GM12878 (cell line): ENCODE measurements at regions not wholly inside any gene's neighbourhood (a gene's known extent, or its start where the extent isn't known, plus 50 kb on each side); places are given as distances from the start of the nearest gene placed in this dataset.

Experiments
- ATAC-seq: fragments of 200-7000 bp; cut with Tn5 transposase; 3 replicates; pipeline ENCODE4 v1.9.1; 2020; ENCODE audit warnings: mild to moderate bottlenecking, moderate library complexity
- BruUV-seq: library from RNA; stranded (reverse); fragments of 400-500 nt; replicated peaks from 2 replicates; lab custom pipeline; 2021; lab: Mats Ljungman, UMichigan
- CTCF ChIA-PET: fragments of 300-600 bp; sonication (Branson Sonifier 250); formaldehyde crosslinking; extraction: SDS; loops from one replicate; lab custom pipeline; 2021; ENCODE audit warnings: inconsistent platforms; lab: Yijun Ruan, JAX
- POLR2A ChIA-PET: fragments of 350-600 bp; formaldehyde crosslinking; extraction: SDS; loops from one replicate; lab custom pipeline; 2021; ENCODE audit warnings: inconsistent platforms; lab: Charles Lee
- RAD21 ChIA-PET: fragments of 300-600 bp; sonication (Branson Sonifier 250); formaldehyde crosslinking; loops from one replicate; lab custom pipeline; 2023; ENCODE audit warnings: antibody characterized with exemption; ENCODE audit not compliant: unreplicated experiment; lab: Charles Lee
- SMC1A ChIA-PET: fragments of 300-600 bp; sonication (Branson Sonifier 250); formaldehyde crosslinking; loops from one replicate; lab custom pipeline; 2023; ENCODE audit not compliant: unreplicated experiment, uncharacterized antibody; lab: Charles Lee
- DNase-seq: peaks from one replicate; pipeline ENCODE4 v3.0.0-alpha.2; 2011; ENCODE audit warnings: low read depth, low spot score
- FAIRE-seq: peaks from 3 replicates; lab custom pipeline; 2011; peaks lifted over from hg19 to GRCh38; lab: Jason Lieb, UNC
- H2AFZ ChIP-seq: 2 replicates; pipeline ENCODE4 v1.6.0; 2011; ENCODE audit warnings: low read depth, low read length, control low read depth; ENCODE audit not compliant: control insufficient read depth
- H3K27ac ChIP-seq: 2 replicates; pipeline ENCODE4 v1.5.1; 2011; ENCODE audit warnings: control low read depth; ENCODE audit not compliant: control insufficient read depth, insufficient read depth
- H3K27me3 ChIP-seq, 2 experiments: replicated peaks in 1 of 2; 2 replicates each; pipeline versions ENCODE4 v1.6.0 to v1.6.1; 2011; ENCODE audit warnings: low read length in 1 of 2; ENCODE audit not compliant: control insufficient read depth in 2 of 2, insufficient read depth in 2 of 2
- H3K36me3 ChIP-seq, 2 experiments: 2 replicates each; pipeline ENCODE4 v1.5.1; 2011; ENCODE audit warnings: low read length in 1 of 2; ENCODE audit not compliant: control insufficient read depth in 2 of 2, insufficient read depth in 2 of 2
- H3K4me1 ChIP-seq: 2 replicates; pipeline ENCODE4 v1.6.1; 2011; ENCODE audit warnings: mild to moderate bottlenecking, low read length, moderate library complexity, mixed read lengths; ENCODE audit not compliant: control insufficient read depth, insufficient read depth
- H3K4me2 ChIP-seq: 2 replicates; pipeline ENCODE4 v1.6.0; 2011; ENCODE audit warnings: control low read depth; ENCODE audit not compliant: control insufficient read depth, insufficient read depth
- H3K4me3 ChIP-seq: fragments of 200-600 bp; sonication (generic); 2 replicates; pipeline ENCODE4 v1.5.1; 2016
- H3K79me2 ChIP-seq: 2 replicates; pipeline ENCODE4 v1.6.0; 2011; ENCODE audit warnings: low read length; ENCODE audit not compliant: control insufficient read depth, insufficient read depth
- H3K9ac ChIP-seq: 2 replicates; pipeline ENCODE4 v1.8.0; 2011; ENCODE audit warnings: low read length, control low read depth, mixed read lengths; ENCODE audit not compliant: control insufficient read depth, insufficient read depth
- H3K9me3 ChIP-seq: replicated peaks from 3 replicates; pipeline ENCODE4 v1.5.1; 2011; ENCODE audit warnings: mild to moderate bottlenecking, low read length; ENCODE audit not compliant: control insufficient read depth, insufficient read depth
- H4K20me1 ChIP-seq: 2 replicates; pipeline ENCODE4 v1.6.0; 2011; ENCODE audit not compliant: control insufficient read depth, insufficient read depth
- BHLHE40 ChIP-seq, 2 experiments: fragments of 450-650 bp in 1 of 2; IDR thresholded peaks; 2 replicates each; pipeline ENCODE4 v1.6.1; 2011 to 2017; ENCODE audit warnings: low read depth in 2 of 2, borderline replicate concordance in 1 of 2, improper control_type of control experiment in 1 of 2, low read length in 1 of 2, mild to moderate bottlenecking in 1 of 2
- HDAC2 ChIP-seq: fragments of 200-600 bp; sonication (generic); IDR thresholded peaks from 2 replicates; pipeline ENCODE4 v1.6.1; 2017
- SRF ChIP-seq, 2 experiments: IDR thresholded peaks; 2 replicates each; pipeline ENCODE4 v1.6.1; 2011; ENCODE audit warnings: low read depth in 2 of 2, low read length in 2 of 2, mild to moderate bottlenecking in 1 of 2, moderate library complexity in 1 of 2
- SUPT20H ChIP-seq: IDR thresholded peaks from 2 replicates; pipeline ENCODE4 v1.6.1; 2011; ENCODE audit warnings: low read depth, mild to moderate bottlenecking, low read length, moderate library complexity, borderline replicate concordance; ENCODE audit not compliant: control insufficient read depth
- ZBTB11 ChIP-seq: fragments of 450-650 bp; formaldehyde crosslinking; IDR thresholded peaks from 2 replicates; pipeline ENCODE4 v1.5.0; 2022; ENCODE audit warnings: mild to moderate bottlenecking, missing genetic modification characterization
- WGBS: methylation state at CpG from one replicate; pipeline ENCODE4 v1.1.6; 2016; ENCODE audit warnings: low lambda C conversion rate; ENCODE audit not compliant: insufficient replicate concordance, insufficient coverage; ENCODE audit errors: missing lambda C conversion rate; 5-methylcytosine and 5-hydroxymethylcytosine counted together
- in situ Hi-C: fragments of 300-500 bp; cut with MboI; formaldehyde crosslinking; loops from 9 replicates; pipeline ENCODE4 v1.14.3; 2018; ENCODE audit warnings: mixed read lengths
- intact Hi-C: fragments of 100-400 bp; cut with micrococcal nuclease; formaldehyde crosslinking; loops from one replicate; pipeline ENCODE4 v1.14.2; 2022; ENCODE audit not compliant: unreplicated experiment

- DNase-seq (no peak), FAIRE-seq (no peak), ATAC-seq (no peak)
- intact Hi-C loops, result no loop called here
- ChIA-PET RAD21 (no interaction called here), CTCF (interaction anchor here (7.3 kb wide), 1 partner anchor 178 kb away, joined by 61 read pairs; no protein-coding TSS in a partner anchor), SMC1A (interaction anchor here (1.3 kb wide), 1 partner anchor 179 kb away, joined by 3 read pairs; no protein-coding TSS in a partner anchor), POLR2A (no interaction called here)
- H3K4me1 ChIP-seq, result no peaks in the 10 kb centered on the region
- no peak overlapping the region for H3K27ac ChIP-seq
- no peak overlapping the region for H2AFZ ChIP-seq
- no peaks in the 10 kb centered on the region for H3K79me2 ChIP-seq
- in situ Hi-C loops, result loop anchor here (10.0 kb wide), 1 partner anchor 171 kb away; the partner anchor contains the start of gene DKK1
- no peak overlapping the region for H3K4me3 ChIP-seq
- 0% methylated on average over 1 of the region's 1 CpG for WGBS
- H3K9ac ChIP-seq, result no peak overlapping the region
- no peaks in the 10 kb centered on the region for H4K20me1 ChIP-seq
- no TSS peak for BruUV-seq
- H3K36me3 ChIP-seq, result no peaks in the 10 kb centered on the region
- no peaks in the 10 kb centered on the region for H3K9me3 ChIP-seq
- TF ChIP-seq BHLHE40 (IDR thresholded peaks at IDR 0.05; ENCODE audit: borderline replicate concordance in 1 of 2, low read depth in 2 of 2, low read length in 1 of 2) (no peak), ZBTB11 (CRISPR knock-in tag) (no peak), SUPT20H (no peak), SRF (IDR thresholded peaks at IDR 0.05; ENCODE audit: low read depth in 2 of 2, low read length in 2 of 2) (no peak), HDAC2 (no peak)
- no peaks in the 10 kb centered on the region for H3K27me3 ChIP-seq
- H3K4me2 ChIP-seq, result no peak overlapping the region
Measured at GRCh38 chr10:52485462-52485861, 171.4 kb downstream of the DKK1 start.
